Putamen (tissue), 1 donor: ENCODE measurements at regions not wholly inside any gene's neighbourhood (a gene's known extent, or its start where the extent isn't known, plus 50 kb on each side); places are given as distances from the start of the nearest gene placed in this dataset.

Experiments used
- DNase-seq: peaks from one replicate; pipeline ENCODE4 v3.0.0-alpha.2; 2016; ENCODE audit warnings: low spot score

DNA sequence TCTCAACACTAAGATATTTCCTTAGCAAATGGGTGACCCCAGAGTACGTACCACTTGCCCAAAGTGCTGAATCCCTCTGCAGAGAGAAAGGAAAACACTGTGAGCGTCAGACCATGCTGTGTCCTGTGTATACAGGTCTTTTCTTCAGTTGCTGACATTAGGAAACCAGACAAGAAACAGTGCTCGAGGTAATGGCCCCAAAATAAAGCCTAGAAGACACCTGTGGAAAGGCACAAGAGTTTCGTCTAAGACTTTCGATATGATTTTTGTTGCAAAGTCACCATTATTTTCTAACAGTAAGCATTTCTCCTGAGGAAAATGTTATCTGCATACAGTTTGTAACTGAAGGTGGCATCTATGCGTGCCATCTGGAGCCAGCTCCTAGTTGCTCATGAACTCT is 62.0 kb upstream of the SIMC1 start:
- DNase-seq = no peak

DNA sequence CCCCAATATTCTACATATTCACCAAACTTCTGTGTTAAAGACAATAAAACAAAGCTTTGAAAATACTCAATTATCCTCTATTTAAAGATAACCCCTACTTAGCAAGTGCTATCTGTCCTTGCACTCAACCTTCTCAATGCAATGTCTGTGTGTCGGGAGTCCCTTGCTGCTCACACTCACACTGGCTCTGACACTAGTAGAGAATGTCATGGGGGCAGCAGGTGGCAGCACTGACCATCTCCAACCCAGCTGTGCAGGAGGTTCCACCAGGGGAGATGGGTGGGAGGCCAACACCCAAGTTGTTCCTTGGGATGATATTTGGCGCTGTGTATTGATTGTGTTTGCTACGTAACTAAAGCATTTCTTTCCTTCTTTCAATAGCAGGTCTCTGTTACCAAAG is 59.4 kb upstream of the SIMC1 start:
- DNase-seq = no peak

DNA sequence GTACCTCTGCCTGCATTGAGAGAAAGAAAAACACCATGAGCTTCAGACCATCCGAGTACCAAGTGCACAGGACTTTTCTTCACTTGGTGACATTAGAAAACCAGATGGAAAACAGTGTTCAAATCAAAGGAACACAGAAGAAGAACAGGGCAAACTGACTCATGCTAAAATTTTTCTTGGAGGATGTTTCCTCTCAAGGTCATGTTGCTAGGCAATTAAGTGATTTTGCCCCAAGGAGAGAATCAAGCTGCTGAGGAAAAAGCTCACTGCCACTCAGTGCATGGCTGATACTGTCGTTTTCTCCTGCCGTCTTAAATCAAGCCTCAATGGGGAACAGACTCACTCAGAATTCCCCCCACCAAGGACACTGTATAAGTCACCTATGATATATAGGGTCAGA is 57.9 kb upstream of the SIMC1 start:
- DNase-seq = no peak

DNA sequence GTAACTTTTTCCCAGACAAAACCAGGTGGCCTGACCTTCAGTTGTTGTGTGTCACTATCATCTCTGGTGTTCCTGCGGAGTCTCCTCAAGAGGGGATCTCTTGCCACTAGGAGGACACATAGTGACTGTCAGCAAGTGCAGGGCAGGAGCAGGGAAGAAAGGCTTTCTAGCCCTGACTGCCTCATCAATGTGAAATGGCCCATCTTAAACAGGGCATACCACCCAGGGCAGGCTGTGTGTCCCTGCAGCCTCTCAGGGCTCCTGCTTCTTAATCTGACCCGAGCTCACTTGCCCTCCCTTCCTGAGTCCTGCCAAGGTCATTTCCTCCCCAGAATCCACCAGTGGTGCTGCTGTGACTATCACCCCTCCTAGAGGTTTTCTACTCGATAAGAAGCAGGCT is 57.4 kb upstream of the SIMC1 start:
- DNase-seq = no peak

DNA sequence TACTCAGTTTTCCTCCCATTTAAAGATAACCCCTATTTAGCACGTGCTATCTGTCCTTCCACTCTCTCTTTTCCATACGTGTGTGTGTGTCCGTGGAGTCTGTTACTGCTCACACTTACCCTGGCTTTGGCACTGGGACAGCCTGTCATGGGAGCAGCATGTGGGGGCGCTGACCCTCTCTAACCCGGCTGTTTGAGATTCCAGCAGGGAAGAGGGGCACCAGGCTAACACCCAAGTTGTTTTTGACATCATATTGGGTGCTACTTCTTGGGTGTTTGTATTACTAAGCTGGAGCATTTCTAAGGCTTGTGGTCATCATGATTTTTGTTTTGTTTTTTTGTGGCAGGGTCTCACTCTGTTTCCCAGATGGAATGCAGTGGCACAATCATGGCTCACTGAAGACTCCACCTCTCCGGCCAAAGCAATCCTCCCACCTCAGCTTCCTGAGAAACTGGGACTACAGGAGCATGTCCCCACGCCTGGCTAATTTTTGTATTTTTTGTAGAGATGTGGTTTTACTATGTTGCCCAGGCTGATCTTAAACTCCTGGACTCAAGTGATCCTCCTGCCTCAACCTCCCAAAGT is 56.9 kb upstream of the SIMC1 start:
- DNase-seq = no peak

DNA sequence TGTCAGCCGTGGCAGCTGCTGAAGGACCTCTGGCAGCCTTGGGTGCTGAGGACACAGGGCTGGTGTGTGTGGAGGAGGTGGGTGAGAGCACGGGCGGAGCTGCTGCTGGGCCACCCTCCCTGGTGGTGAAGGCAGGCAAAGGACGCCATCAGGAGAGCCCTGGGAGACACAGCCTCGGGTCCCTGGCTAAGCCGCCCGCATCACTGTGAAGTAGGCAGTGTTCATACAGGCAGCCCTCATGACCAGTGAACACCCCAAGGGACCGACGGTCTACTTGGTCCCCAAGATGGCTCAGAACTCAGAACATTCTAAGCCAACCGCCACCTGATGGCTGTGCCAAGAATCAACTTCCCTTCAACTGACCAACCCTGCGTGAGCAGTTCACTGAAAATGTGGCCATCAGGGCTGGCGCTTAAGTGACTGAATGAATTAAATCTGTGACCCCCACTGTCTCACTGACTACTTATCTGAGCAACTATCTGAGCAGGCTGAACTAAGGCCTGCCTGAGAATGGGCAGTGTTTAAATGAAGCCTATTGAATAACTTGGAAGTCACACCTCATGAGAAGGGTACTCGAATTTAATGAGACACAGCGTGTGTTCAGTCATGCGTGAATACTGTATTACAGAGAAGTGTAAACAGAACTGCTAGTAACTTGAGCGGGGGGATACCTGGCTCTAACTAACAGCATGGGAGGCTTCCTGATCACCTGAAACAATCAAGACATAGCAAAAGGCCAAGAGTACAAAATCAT is 54.7 kb upstream of the SIMC1 start:
- DNase-seq = no peak

DNA sequence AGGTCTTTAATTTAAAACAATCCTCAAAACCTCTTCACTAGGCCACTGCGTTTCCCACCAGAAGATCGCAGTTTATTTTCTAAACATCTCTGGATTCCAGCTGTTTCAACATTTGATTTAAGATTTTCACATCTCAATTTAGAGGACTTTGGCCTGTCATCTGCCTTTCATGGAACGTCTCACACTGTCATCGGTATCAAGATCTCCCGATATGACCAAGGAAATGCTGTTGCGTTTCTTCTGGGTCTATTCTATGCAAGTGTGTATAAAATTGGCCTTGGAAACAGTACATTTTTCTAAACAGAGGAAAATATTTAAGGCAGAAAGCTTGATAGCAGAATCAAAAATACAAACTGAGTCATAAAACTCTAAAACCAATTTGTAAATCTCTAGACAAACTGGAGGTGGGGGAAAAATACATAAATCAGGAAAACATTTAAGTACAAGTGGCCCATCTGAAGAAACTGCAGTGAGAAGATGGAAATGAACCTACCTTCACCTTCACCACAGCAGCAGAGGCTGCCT is 53.6 kb upstream of the SIMC1 start:
- DNase-seq = no peak

DNA sequence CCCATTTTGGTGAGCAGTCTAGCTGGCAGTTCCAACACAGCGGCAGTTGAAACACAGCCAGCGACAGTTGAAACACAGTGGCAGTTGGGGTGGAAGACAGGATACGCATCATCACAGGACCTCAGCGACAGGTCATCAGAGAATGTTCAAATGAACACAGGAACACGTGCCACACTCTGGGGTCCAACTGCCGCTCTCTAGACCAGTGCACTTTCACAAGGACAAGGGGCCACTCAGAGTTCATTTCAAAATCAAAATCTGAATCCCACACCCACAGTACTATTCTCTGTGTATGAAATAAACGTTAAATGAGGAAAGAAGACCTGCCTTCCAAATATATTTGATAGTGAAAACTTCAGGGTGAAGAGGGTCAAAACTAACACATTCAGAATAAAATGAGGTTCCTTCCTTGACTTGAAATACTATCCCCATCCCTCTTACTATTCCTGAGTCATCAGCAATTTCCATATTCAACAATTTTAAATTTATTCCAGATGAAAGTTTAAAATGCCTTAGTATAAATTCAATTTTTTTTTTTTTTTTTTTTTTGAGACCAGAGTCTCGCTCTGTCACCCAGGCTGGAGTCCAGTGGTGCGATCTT is 53.0 kb upstream of the SIMC1 start:
- DNase-seq = no peak

DNA sequence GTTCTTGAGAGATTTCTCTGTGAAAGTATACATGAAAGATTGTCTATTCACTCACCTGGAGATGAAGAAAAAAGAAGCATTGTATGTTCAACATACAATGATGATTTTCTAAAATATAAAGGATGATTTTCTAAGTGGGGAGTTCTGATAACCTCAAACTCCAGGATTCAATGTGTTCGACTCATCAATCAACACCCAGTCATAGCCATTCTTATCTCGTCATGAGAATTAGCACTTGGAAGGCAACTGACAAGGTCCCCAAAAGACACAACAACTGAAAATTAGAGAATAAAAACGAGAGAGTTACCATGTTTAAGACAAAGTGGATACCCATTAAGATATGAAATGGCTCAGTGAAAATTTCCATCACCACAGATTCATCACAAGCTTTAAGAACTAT is 52.1 kb upstream of the SIMC1 start:
- DNase-seq = no peak

DNA sequence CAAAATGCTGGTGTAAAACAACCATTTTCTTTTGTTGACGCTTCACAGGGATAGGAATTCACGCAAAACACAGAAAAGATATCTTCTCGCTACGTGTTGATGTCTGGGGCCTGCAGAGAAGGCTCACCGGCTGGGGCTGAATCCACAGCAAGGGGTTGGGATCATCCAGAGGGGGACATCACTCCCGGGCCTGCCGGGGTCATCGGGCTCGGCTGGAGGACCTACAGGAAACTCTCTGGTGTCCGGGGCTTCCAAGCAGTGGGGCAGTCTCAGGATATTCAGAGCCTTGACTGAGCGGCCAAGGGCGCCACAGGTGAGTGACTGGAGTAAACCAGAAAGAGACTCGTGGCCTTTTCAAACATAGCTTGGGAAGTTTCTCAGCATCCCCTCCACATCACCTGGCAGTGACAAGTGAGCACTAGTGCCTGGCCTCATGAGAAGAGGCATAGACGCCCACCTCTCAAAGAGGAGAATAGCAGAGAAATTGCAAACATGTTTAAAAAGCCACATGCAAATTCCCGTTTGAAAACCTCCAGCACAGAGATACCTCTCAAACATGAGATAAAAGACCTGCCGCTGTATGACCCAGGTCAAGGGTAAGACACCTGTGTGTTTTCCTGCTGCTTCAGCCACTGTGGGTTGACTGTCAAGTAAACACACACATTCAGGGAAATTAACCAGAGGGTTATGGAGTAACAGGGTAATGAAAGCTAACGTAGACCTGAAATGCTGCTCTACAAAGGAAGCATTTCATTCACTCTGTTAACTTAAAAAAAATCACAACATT is 50.8 kb upstream of the SIMC1 start:
- DNase-seq = no peak

DNA sequence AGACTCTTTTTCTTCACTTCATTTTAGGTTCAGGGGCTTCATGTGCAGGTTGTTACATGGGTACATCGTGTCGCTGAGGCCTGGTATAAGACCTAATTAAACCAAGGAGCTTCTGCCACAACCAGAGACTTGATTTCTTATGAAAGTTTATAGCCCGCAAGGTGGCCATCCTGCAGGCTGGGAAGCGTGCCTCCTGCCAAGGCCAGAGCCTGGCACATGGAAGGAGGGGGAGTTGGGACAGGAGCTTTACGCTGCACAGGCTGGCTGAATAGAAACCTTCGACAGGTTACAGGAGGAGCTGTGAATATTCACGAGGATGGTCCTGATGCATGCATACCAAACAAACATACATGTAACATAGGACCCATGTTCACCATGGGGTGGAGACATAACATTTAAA is 50.1 kb upstream of the SIMC1 start:
- DNase-seq = no peak
